GOT3 (cell line): ENCODE measurements at regions not wholly inside any gene's neighbourhood (a gene's known extent, or its start where the extent isn't known, plus 50 kb on each side); places are given as distances from the start of the nearest gene placed in this dataset.
A peak's percentile ranks its signal among the peaks of the same experiment; 100 is the strongest.
"Not testable (repeated sequence)": the region's sequence is repeated elsewhere in the genome, so short reads cannot be mapped to it uniquely, and the experiment has no call there.

Source experiments
- DNase-seq: peaks from one replicate; lab custom pipeline; 2025; ENCODE audit warnings: mixed read lengths; lab: John Stamatoyannopoulos, UW

- no peak for DNase-seq
Measured at GRCh38 chr15:75100679-75101078, 77.3 kb downstream of the PPCDC start.

GRCh38 chr15:75104804-75105557, 81.6 kb downstream of the PPCDC start:
- DNase-seq, result peak; percentile 16

GRCh38 chr15:75107516-75107907, 84.1 kb downstream of the PPCDC start:
- no peak for DNase-seq

GRCh38 chr15:75107908-75108838, 84.8 kb downstream of the PPCDC start:
- DNase-seq, result peak; percentile 12

- no peak for DNase-seq
Measured at GRCh38 chr15:75109021-75109735, 85.8 kb downstream of the PPCDC start.

GRCh38 chr15:75109736-75110130, 86.3 kb downstream of the PPCDC start:
- no peak for DNase-seq

- no peak for DNase-seq
Measured at GRCh38 chr15:75112278-75112847, 89.0 kb downstream of the PPCDC start.

GRCh38 chr15:75112848-75113492, 88.7 kb upstream of the C15orf39 start:
- no peak for DNase-seq

- DNase-seq, result no peak
Measured at GRCh38 chr15:75114327-75114726, 87.4 kb upstream of the C15orf39 start.

- DNase-seq, result no peak
Measured at GRCh38 chr15:75114796-75115195, 86.9 kb upstream of the C15orf39 start.

- DNase-seq, result not testable (repeated sequence)
Measured at GRCh38 chr15:75115411-75115913, 86.2 kb upstream of the C15orf39 start.

- not testable (repeated sequence) for DNase-seq
Measured at GRCh38 chr15:75116143-75116542, 85.5 kb upstream of the C15orf39 start.

GRCh38 chr15:75117993-75118392, 83.7 kb upstream of the C15orf39 start:
- DNase-seq, result no peak

GRCh38 chr15:75119312-75119711, 82.4 kb upstream of the C15orf39 start:
- not testable (repeated sequence) for DNase-seq

- DNase-seq, result no peak
Measured at GRCh38 chr15:75121491-75121890, 80.2 kb upstream of the C15orf39 start.

GRCh38 chr15:75123395-75123794, 78.3 kb upstream of the C15orf39 start:
- DNase-seq, result no peak

GRCh38 chr15:75124278-75124677, 77.4 kb upstream of the C15orf39 start:
- not testable (repeated sequence) for DNase-seq

GRCh38 chr15:75125935-75126334, 75.7 kb upstream of the C15orf39 start:
- no peak for DNase-seq

- no peak for DNase-seq
Measured at GRCh38 chr15:75126864-75127580, 74.7 kb upstream of the C15orf39 start.

GRCh38 chr15:75129788-75130187, 71.9 kb upstream of the C15orf39 start:
- DNase-seq, result no peak

- DNase-seq, result no peak
Measured at GRCh38 chr15:75131269-75131643, 70.4 kb upstream of the C15orf39 start.
